K562 (cell line): ENCODE measurements at regions not wholly inside any gene's neighbourhood (a gene's known extent, or its start where the extent isn't known, plus 50 kb on each side); places are given as distances from the start of the nearest gene placed in this dataset.

Experiments used
- ATAC-seq: fragments of 200-7000 bp; cut with Tn5 transposase; 3 replicates; pipeline ENCODE4 v1.9.1; 2020; ENCODE audit warnings: moderate library complexity
- BruUV-seq: library from RNA; stranded (reverse); fragments of 400-500 nt; replicated peaks from 2 replicates; lab custom pipeline; 2021; lab: Mats Ljungman, UMichigan
- CTCF ChIA-PET: fragments of 300-600 bp; formaldehyde crosslinking; extraction: SDS; loops from one replicate; lab custom pipeline; 2021; ENCODE audit warnings: low intra/inter-chr PET ratio; lab: Yijun Ruan, JAX
- POLR2A ChIA-PET: fragments of 300-600, 350-650 bp; sonication (Branson Sonifier 250); formaldehyde crosslinking; extraction: SDS; loops from one replicate; lab custom pipeline; 2021; ENCODE audit warnings: antibody characterized with exemption, inconsistent platforms; lab: Yijun Ruan, JAX
- DNase-seq, 4 experiments: peaks; one replicate each; pipeline versions ENCODE4 v3.0.0 to v3.0.0-alpha.2; 2011 to 2018; ENCODE audit warnings: low spot score in 3 of 4, mixed read lengths in 3 of 4; ENCODE audit errors: extremely low read depth in 1 of 4
- FAIRE-seq: peaks from 2 replicates; lab custom pipeline; 2011; peaks lifted over from hg19 to GRCh38; lab: Jason Lieb, UNC
- H2AFZ ChIP-seq: 2 replicates; pipeline ENCODE4 v1.6.0; 2011; ENCODE audit warnings: low read depth, low read length, control low read depth, inconsistent platforms
- H3K27ac ChIP-seq: fragments of 200-600 bp; 3 replicates; pipeline ENCODE4 v1.8.0; 2011; ENCODE audit warnings: low read depth, mild to moderate bottlenecking, control low read depth, inconsistent platforms, low read length, moderate library complexity, mixed read lengths; ENCODE audit errors: extremely low read depth
- H3K27me3 ChIP-seq, 2 experiments: fragments of 300-600 bp in 1 of 2; 2 replicates in 1 of 2; 3 replicates in 1 of 2; pipeline versions ENCODE4 v1.6.0 to v1.8.0; 2011; ENCODE audit warnings: inconsistent platforms in 2 of 2, low read length in 2 of 2, mild to moderate bottlenecking in 1 of 2, mixed read lengths in 1 of 2, moderate library complexity in 1 of 2; ENCODE audit not compliant: control insufficient read depth in 2 of 2, insufficient read depth in 2 of 2
- H3K36me3 ChIP-seq: fragments of 300-600 bp; 3 replicates; pipeline ENCODE4 v1.8.0; 2011; ENCODE audit warnings: mild to moderate bottlenecking, low read length, inconsistent platforms; ENCODE audit not compliant: control insufficient read depth, insufficient read depth
- H3K4me1 ChIP-seq, 2 experiments: fragments of 200-600 bp in 1 of 2; replicated peaks in 1 of 2; 2 replicates in 1 of 2; 3 replicates in 1 of 2; pipeline versions ENCODE4 v1.5.1 to v1.8.0; 2011; ENCODE audit warnings: inconsistent platforms in 2 of 2, low read length in 2 of 2, mild to moderate bottlenecking in 1 of 2, mixed read lengths in 1 of 2, moderate library complexity in 1 of 2; ENCODE audit not compliant: control insufficient read depth in 2 of 2, insufficient read depth in 2 of 2
- H3K4me2 ChIP-seq: 2 replicates; pipeline ENCODE4 v1.6.1; 2011; ENCODE audit warnings: low read length, control low read depth, inconsistent platforms, mixed read lengths; ENCODE audit not compliant: insufficient read depth
- H3K4me3 ChIP-seq: fragments of 200-600 bp; sonication (generic), shearing (Covaris generic); 2 replicates; pipeline ENCODE4 v1.5.1; 2016; ENCODE audit warnings: control low read depth, inconsistent platforms
- H3K79me2 ChIP-seq: fragments of 200-600 bp; 3 replicates; pipeline ENCODE4 v1.8.0; 2011; ENCODE audit warnings: low read length, inconsistent platforms; ENCODE audit not compliant: control insufficient read depth, insufficient read depth
- H3K9ac ChIP-seq, 2 experiments: 2 replicates each; pipeline versions ENCODE4 v1.6.0 to v1.6.1; 2011; ENCODE audit warnings: low read depth in 2 of 2, low read length in 2 of 2, control low read depth in 1 of 2, inconsistent platforms in 1 of 2, mild to moderate bottlenecking in 1 of 2, mixed read lengths in 1 of 2; ENCODE audit not compliant: insufficient read depth in 1 of 2
- H3K9me1 ChIP-seq: one replicate; pipeline ENCODE4 v1.6.0; 2011; ENCODE audit warnings: inconsistent platforms, mild to moderate bottlenecking, low read length, moderate library complexity; ENCODE audit not compliant: control insufficient read depth, insufficient read depth
- H3K9me3 ChIP-seq: replicated peaks from 2 replicates; pipeline ENCODE4 v1.5.1; 2011; ENCODE audit warnings: low read depth, low read length, inconsistent platforms; ENCODE audit not compliant: control insufficient read depth, insufficient read depth
- H4K20me1 ChIP-seq: replicated peaks from 2 replicates; pipeline ENCODE4 v1.6.1; 2011; ENCODE audit warnings: low read length, inconsistent platforms, mixed read lengths; ENCODE audit not compliant: control insufficient read depth, insufficient read depth
- ARID2 ChIP-seq: fragments of 450-650 bp; IDR thresholded peaks from 2 replicates; pipeline ENCODE4 v1.6.1; 2017; ENCODE audit warnings: antibody characterized with exemption, mild to moderate bottlenecking
- CBFA2T3 ChIP-seq: fragments of 450-650 bp; IDR thresholded peaks from 2 replicates; pipeline ENCODE4 v1.6.1; 2017
- IRF1 ChIP-seq: sonication (generic); formaldehyde crosslinking; IDR thresholded peaks from 2 replicates; pipeline ENCODE4 v1.8.0; 2022; ENCODE audit warnings: missing genetic modification reagents, mild to moderate bottlenecking, borderline replicate concordance
- KHSRP ChIP-seq: fragments of 450-650 bp; IDR thresholded peaks from 2 replicates; pipeline ENCODE4 v1.6.1; 2017
- KLF13 ChIP-seq: fragments of 450-650 bp; IDR thresholded peaks from 2 replicates; pipeline ENCODE4 v1.6.1; 2016; ENCODE audit warnings: missing genetic modification characterization, low read depth, mild to moderate bottlenecking, missing compliant biosample characterization, moderate library complexity, borderline replicate concordance
- MITF ChIP-seq: IDR thresholded peaks from 2 replicates; pipeline ENCODE4 v1.6.1; 2014; ENCODE audit warnings: antibody characterized with exemption
- NFE2L1 ChIP-seq: fragments of 450-650 bp; IDR thresholded peaks from 2 replicates; pipeline ENCODE4 v1.6.1; 2016; ENCODE audit warnings: missing genetic modification characterization, low read depth, mild to moderate bottlenecking, missing compliant biosample characterization, moderate library complexity, borderline replicate concordance
- NFRKB ChIP-seq: fragments of 450-650 bp; IDR thresholded peaks from 2 replicates; pipeline ENCODE4 v1.6.1; 2016; ENCODE audit warnings: low read depth
- SMAD2 ChIP-seq: fragments of 150-350 bp; IDR thresholded peaks from 2 replicates; pipeline ENCODE4 v1.6.1; 2014; ENCODE audit warnings: low read depth, mild to moderate bottlenecking, low read length
- ZBTB33 ChIP-seq: sonication (generic); formaldehyde crosslinking; IDR thresholded peaks from 2 replicates; pipeline ENCODE4 v1.8.1; 2023; ENCODE audit warnings: mild to moderate bottlenecking, missing genetic modification reagents
- ZEB2 ChIP-seq: fragments of 450-650 bp; IDR thresholded peaks from 2 replicates; pipeline ENCODE4 v1.6.1; 2016
- ZNF146 ChIP-seq: IDR thresholded peaks from one replicate; pipeline ENCODE4 v1.6.1; 2018; ENCODE audit warnings: missing compliant biosample characterization; ENCODE audit not compliant: unreplicated experiment
- ZNF311 ChIP-seq: fragments of 250-450 bp; sonication (Bioruptor Pico); IDR thresholded peaks from 2 replicates; pipeline ENCODE4 v1.4.0; 2020; ENCODE audit warnings: mild to moderate bottlenecking, moderate library complexity
- WGBS: fragments of 100-300 bp; shearing (Covaris generic); methylation state at CpG from one replicate; pipeline ENCODE4 v1.1.6; 2016; ENCODE audit warnings: low coverage, mixed read lengths; ENCODE audit not compliant: insufficient coverage; ENCODE audit errors: missing lambda C conversion rate; 5-methylcytosine and 5-hydroxymethylcytosine counted together
- in situ Hi-C: fragments of 300-500 bp; cut with MboI; formaldehyde crosslinking; loops from 4 replicates; pipeline ENCODE4 v1.15.0; 2018; ENCODE audit warnings: inconsistent platforms, mixed read lengths
- intact Hi-C: fragments of 100-400 bp; cut with micrococcal nuclease; formaldehyde crosslinking; loops from 2 replicates; pipeline ENCODE4 v1.14.2; 2022

GRCh38 chr4:187071946-187072600 is 348.4 kb upstream of the FAT1 start:
- POLR2A ChIA-PET = interaction anchor here (0.7 kb wide), 1 partner anchor 437 kb away, joined by 3 read pairs; no protein-coding TSS in a partner anchor
- H3K9me3 ChIP-seq = no peaks in the 10 kb centered on the region
- H3K4me3 ChIP-seq = no peak overlapping the region
- H3K4me2 ChIP-seq = no peak overlapping the region
- in situ Hi-C loops (no loop called here), intact Hi-C loops (no loop called here)
- TF ChIP-seq NFRKB (no peak), MITF (no peak), ARID2 (no peak), CBFA2T3 (no peak), ZEB2 (no peak), IRF1 (CRISPR knock-in tag) (no peak), NFE2L1 (tag) (no peak), KLF13 (no peak), SMAD2 (no peak), ZBTB33 (CRISPR knock-in tag) (no peak), KHSRP (no peak), ZNF146 (CRISPR knock-in tag) (no peak), ZNF311 (no peak)
- DNase-seq (no peak), FAIRE-seq (no peak), ATAC-seq (no peak)
- no peak overlapping the region for H2AFZ ChIP-seq
- no TSS peak for BruUV-seq
- H3K9ac ChIP-seq = no peak overlapping the region
- H4K20me1 ChIP-seq = no peaks in the 10 kb centered on the region
- peaks cover 2 to 5% of the 10 kb centered on the region in 2 experiments; a peak in 1 of 5 replicates for H3K27me3 ChIP-seq
- H3K27ac ChIP-seq = no peak overlapping the region
- no peaks in the 10 kb centered on the region for H3K9me1 ChIP-seq
- no peaks in the 10 kb centered on the region for H3K36me3 ChIP-seq
- no peaks in the 10 kb centered on the region for H3K4me1 ChIP-seq
- CTCF ChIA-PET = no interaction called here
- H3K79me2 ChIP-seq = no peaks in the 10 kb centered on the region
- WGBS = 2% methylated on average over 10 of the region's 11 CpGs
